ENCODE measurements at regions not wholly inside any gene's neighbourhood (a gene's known extent, or its start where the extent isn't known, plus 50 kb on each side); places are given as distances from the start of the nearest gene placed in this dataset.

DNA sequence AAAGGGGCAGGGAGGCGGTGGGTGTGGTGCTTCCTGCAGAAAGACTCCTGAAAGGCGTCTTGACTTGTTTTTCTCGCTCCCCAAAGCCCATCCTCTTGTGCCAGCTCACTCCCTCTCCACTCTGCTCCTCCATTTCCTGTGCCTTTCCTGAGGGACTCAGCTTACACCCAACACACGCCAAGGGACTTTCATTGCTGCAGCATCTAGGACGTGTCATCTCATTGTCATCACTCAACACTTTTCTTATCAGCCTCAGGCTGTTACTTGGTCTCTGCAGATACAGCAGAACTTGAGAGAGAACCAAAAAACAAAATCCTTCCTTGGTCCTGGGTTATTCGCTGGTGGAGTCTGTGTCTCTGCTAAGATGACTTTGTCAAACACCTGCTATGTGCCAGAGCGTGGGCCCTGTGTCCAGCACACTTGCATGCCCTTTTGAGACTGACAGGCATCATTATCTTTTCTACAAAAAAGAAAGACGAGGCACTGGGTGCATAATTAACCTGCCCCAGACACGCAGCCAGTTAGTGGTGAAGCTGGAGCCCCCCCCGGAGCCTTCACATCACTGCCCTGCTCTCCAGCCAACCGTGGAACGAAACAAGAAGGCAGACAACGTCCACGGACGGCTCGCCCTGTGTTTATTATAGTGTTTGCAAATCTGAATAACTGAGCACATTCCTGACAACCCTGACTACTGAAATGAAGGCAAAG, 261.7 kb upstream of the HDAC4 start:
- H3K4me1 Mint-ChIP-seq, result peaks cover 5 to 7% (median 5%) of the 10 kb centered on the region in 3 donors
- ChIA-PET CTCF (no interaction called here), POLR2A (no interaction called here)
- H3K9me3 Mint-ChIP-seq, result no peaks in the 10 kb centered on the region
- Histone ChIP-seq H3K9me3 (ENCODE audit: low read length) (no peaks in the 10 kb centered on the region), H3K27me3 (ENCODE audit: insufficient read depth, low read length, poor library complexity, severe bottlenecking) (no peaks in the 10 kb centered on the region), H3K36me3 (ENCODE audit: insufficient read depth, low read length) (no peaks in the 10 kb centered on the region), H3K27ac (ENCODE audit: low read depth, low read length) (no peak overlapping the region), H3K4me3 (ENCODE audit: low read length) (no peak overlapping the region), H3K4me1 (ENCODE audit: insufficient read depth, low read length) (peaks cover 3% of the 10 kb centered on the region)
- peak overlapping the region in 3 of 8 donors; percentile 0 to 74 (median 60) for H3K27ac Mint-ChIP-seq
- no peaks in the 10 kb centered on the region for H3K36me3 Mint-ChIP-seq
- H3K4me3 Mint-ChIP-seq, result no peak overlapping the region
- DNase-seq, result no peak
- peaks cover 17 to 50% of the 10 kb centered on the region in 2 donors for H3K27me3 Mint-ChIP-seq

- no peak for DNase-seq
- ChIA-PET CTCF (no interaction called here), POLR2A (no interaction called here)
- Mint-ChIP-seq H3K4me1 (peaks cover 5 to 7% (median 5%) of the 10 kb centered on the region in 3 donors), H3K36me3 (peaks cover 0 to 1% (median 0%) of the 10 kb centered on the region in 3 donors), H3K27ac (peak overlapping the region in 1 of 8 donors; percentile 22), H3K9me3 (no peaks in the 10 kb centered on the region), H3K4me3 (no peak overlapping the region), H3K27me3 (peaks cover 17 to 47% of the 10 kb centered on the region in 2 donors)
- H3K36me3 ChIP-seq (ENCODE audit: insufficient read depth, low read length), result no peaks in the 10 kb centered on the region
- no peaks in the 10 kb centered on the region for H3K27me3 ChIP-seq (ENCODE audit: insufficient read depth, low read length, poor library complexity, severe bottlenecking)
- H3K4me3 ChIP-seq (ENCODE audit: low read length), result no peak overlapping the region
- H3K9me3 ChIP-seq (ENCODE audit: low read length), result no peaks in the 10 kb centered on the region
- H3K4me1 ChIP-seq (ENCODE audit: insufficient read depth, low read length), result peaks cover 3% of the 10 kb centered on the region
- H3K27ac ChIP-seq (ENCODE audit: low read depth, low read length), result no peak overlapping the region
These were observed 260.8 kb upstream of the HDAC4 start for GRCh38 chr2:239661334-239662312.

- Histone ChIP-seq H3K27me3 (ENCODE audit: insufficient read depth, low read length, poor library complexity, severe bottlenecking) (no peaks in the 10 kb centered on the region), H3K36me3 (ENCODE audit: insufficient read depth, low read length) (no peaks in the 10 kb centered on the region), H3K27ac (ENCODE audit: low read depth, low read length) (no peak overlapping the region), H3K4me3 (ENCODE audit: low read length) (no peak overlapping the region), H3K4me1 (ENCODE audit: insufficient read depth, low read length) (peaks cover 3% of the 10 kb centered on the region), H3K9me3 (ENCODE audit: low read length) (no peaks in the 10 kb centered on the region)
- no peak overlapping the region for H3K27ac Mint-ChIP-seq
- H3K4me1 Mint-ChIP-seq, result peaks cover 5 to 7% (median 5%) of the 10 kb centered on the region in 3 donors
- POLR2A ChIA-PET, result no interaction called here
- H3K4me3 Mint-ChIP-seq, result no peak overlapping the region
- CTCF ChIA-PET, result interaction anchor here (0.6 kb wide), 1 partner anchor 22 kb away, joined by 3 read pairs; no protein-coding TSS in a partner anchor
- no peak for DNase-seq
- H3K27me3 Mint-ChIP-seq, result peaks cover 12 to 47% of the 10 kb centered on the region in 2 donors
- H3K36me3 Mint-ChIP-seq, result peaks cover 0 to 1% (median 0%) of the 10 kb centered on the region in 3 donors
- no peaks in the 10 kb centered on the region for H3K9me3 Mint-ChIP-seq
These were observed 259.8 kb upstream of the HDAC4 start for GRCh38 chr2:239660390-239661230.

- Mint-ChIP-seq H3K36me3 (peaks cover 0 to 1% (median 0%) of the 10 kb centered on the region in 3 donors), H3K27ac (no peak overlapping the region), H3K27me3 (peaks cover 13 to 30% of the 10 kb centered on the region in 2 donors), H3K4me3 (no peak overlapping the region), H3K4me1 (peaks cover 5 to 7% (median 5%) of the 10 kb centered on the region in 3 donors), H3K9me3 (no peaks in the 10 kb centered on the region)
- Histone ChIP-seq H3K4me1 (ENCODE audit: insufficient read depth, low read length) (peaks cover 3% of the 10 kb centered on the region), H3K4me3 (ENCODE audit: low read length) (no peak overlapping the region), H3K9me3 (ENCODE audit: low read length) (no peaks in the 10 kb centered on the region), H3K36me3 (ENCODE audit: insufficient read depth, low read length) (no peaks in the 10 kb centered on the region), H3K27ac (ENCODE audit: low read depth, low read length) (no peak overlapping the region), H3K27me3 (ENCODE audit: insufficient read depth, low read length, poor library complexity, severe bottlenecking) (no peaks in the 10 kb centered on the region)
- CTCF ChIA-PET, result no interaction called here
- DNase-seq, result no peak
- POLR2A ChIA-PET, result no interaction called here
These were observed 257.2 kb upstream of the HDAC4 start for GRCh38 chr2:239657992-239658391.

- no peak overlapping the region for H3K4me3 Mint-ChIP-seq
- ChIA-PET POLR2A (no interaction called here), CTCF (no interaction called here)
- H3K27ac Mint-ChIP-seq, result peak overlapping the region in 1 of 8 donors; percentile 10
- no peak for DNase-seq
- no peaks in the 10 kb centered on the region for H3K9me3 Mint-ChIP-seq
- Histone ChIP-seq H3K4me3 (ENCODE audit: low read length) (no peak overlapping the region), H3K27ac (ENCODE audit: low read depth, low read length) (no peak overlapping the region), H3K36me3 (ENCODE audit: insufficient read depth, low read length) (no peaks in the 10 kb centered on the region), H3K27me3 (ENCODE audit: insufficient read depth, low read length, poor library complexity, severe bottlenecking) (no peaks in the 10 kb centered on the region), H3K4me1 (ENCODE audit: insufficient read depth, low read length) (peaks cover 3% of the 10 kb centered on the region), H3K9me3 (ENCODE audit: low read length) (no peaks in the 10 kb centered on the region)
- H3K27me3 Mint-ChIP-seq, result peaks cover 10 to 23% of the 10 kb centered on the region in 2 donors
- peaks cover 0 to 1% (median 0%) of the 10 kb centered on the region in 3 donors for H3K36me3 Mint-ChIP-seq
- peaks cover 5 to 7% (median 5%) of the 10 kb centered on the region in 3 donors for H3K4me1 Mint-ChIP-seq
These were observed 256.4 kb upstream of the HDAC4 start for GRCh38 chr2:239657236-239657635.

DNA sequence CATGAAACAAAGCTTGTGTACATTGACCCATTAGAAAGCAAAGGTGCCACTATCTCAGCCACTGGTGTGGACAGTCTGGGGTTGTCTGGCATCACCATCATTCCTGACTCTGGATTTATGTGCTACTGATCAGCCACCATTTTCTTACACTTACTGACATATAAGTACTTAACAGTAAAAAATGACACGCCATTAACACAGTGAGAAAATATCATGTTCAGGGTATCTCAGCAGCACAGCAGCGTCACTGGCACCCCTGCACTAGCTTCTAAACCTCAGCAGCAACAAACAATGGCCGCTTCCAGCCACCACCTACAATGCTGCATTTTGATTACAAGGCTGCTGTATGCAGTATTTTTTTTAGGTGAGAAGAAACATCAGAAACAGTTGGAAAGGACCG, 253.4 kb upstream of the HDAC4 start:
- Mint-ChIP-seq H3K27me3 (peaks cover 2 to 7% of the 10 kb centered on the region in 2 donors), H3K36me3 (peaks cover 0 to 6% (median 1%) of the 10 kb centered on the region in 3 donors), H3K27ac (no peak overlapping the region), H3K4me1 (no peaks in the 10 kb centered on the region), H3K9me3 (peaks cover 0 to 2% (median under 1%) of the 10 kb centered on the region in 5 donors), H3K4me3 (no peak overlapping the region)
- Histone ChIP-seq H3K9me3 (ENCODE audit: low read length) (no peaks in the 10 kb centered on the region), H3K36me3 (ENCODE audit: insufficient read depth, low read length) (no peaks in the 10 kb centered on the region), H3K27me3 (ENCODE audit: insufficient read depth, low read length, poor library complexity, severe bottlenecking) (no peaks in the 10 kb centered on the region), H3K4me1 (ENCODE audit: insufficient read depth, low read length) (no peaks in the 10 kb centered on the region), H3K4me3 (ENCODE audit: low read length) (no peak overlapping the region), H3K27ac (ENCODE audit: low read depth, low read length) (no peak overlapping the region)
- ChIA-PET POLR2A (no interaction called here), CTCF (no interaction called here)
- no peak for DNase-seq

- Mint-ChIP-seq H3K4me1 (peaks cover 4 to 11% (median 4%) of the 10 kb centered on the region in 3 donors), H3K36me3 (peaks cover 0 to 6% (median 0%) of the 10 kb centered on the region in 3 donors), H3K27me3 (peaks cover 6 to 10% of the 10 kb centered on the region in 2 donors), H3K27ac (no peak overlapping the region), H3K9me3 (peaks cover 0 to 6% (median 3%) of the 10 kb centered on the region in 5 donors), H3K4me3 (no peak overlapping the region)
- H3K27me3 ChIP-seq (ENCODE audit: insufficient read depth, low read length, poor library complexity, severe bottlenecking), result no peaks in the 10 kb centered on the region
- H3K9me3 ChIP-seq (ENCODE audit: low read length), result no peaks in the 10 kb centered on the region
- H3K27ac ChIP-seq (ENCODE audit: low read depth, low read length), result no peak overlapping the region
- CTCF ChIA-PET, result no interaction called here
- no peak overlapping the region for H3K4me3 ChIP-seq (ENCODE audit: low read length)
- POLR2A ChIA-PET, result no interaction called here
- DNase-seq, result no peak
- H3K4me1 ChIP-seq (ENCODE audit: insufficient read depth, low read length), result no peaks in the 10 kb centered on the region
- H3K36me3 ChIP-seq (ENCODE audit: insufficient read depth, low read length), result no peaks in the 10 kb centered on the region
These were observed 251.0 kb upstream of the HDAC4 start for GRCh38 chr2:239651859-239652258.

All from CD8-positive, alpha-beta memory T cell (primary cell).